OCI-LY1 (cell line): ENCODE measurements at regions not wholly inside any gene's neighbourhood (a gene's known extent, or its start where the extent isn't known, plus 50 kb on each side); places are given as distances from the start of the nearest gene placed in this dataset.

ENCODE experiments used
- H2AFZ ChIP-seq: fragments of 200-600 bp; sonication (generic), shearing (Covaris generic); 2 replicates; pipeline ENCODE4 v1.6.0; 2014; ENCODE audit warnings: antibody characterized with exemption, mild to moderate bottlenecking, low read length
- H3F3A ChIP-seq: fragments of 200-600 bp; sonication (generic), shearing (Covaris generic); 2 replicates; pipeline ENCODE4 v1.6.0; 2014; ENCODE audit warnings: mild to moderate bottlenecking, antibody characterized with exemption, low read length, moderate library complexity; ENCODE audit not compliant: insufficient read depth
- H3K27ac ChIP-seq: fragments of 200-600 bp; sonication (generic); 2 replicates; pipeline ENCODE4 v1.5.1; 2014; ENCODE audit warnings: low read length, mixed run types, mild to moderate bottlenecking, low read depth; ENCODE audit not compliant: poor library complexity, severe bottlenecking
- H3K27me3 ChIP-seq: fragments of 200-600 bp; sonication (generic); 2 replicates; pipeline ENCODE4 v1.6.0; 2014; ENCODE audit warnings: antibody characterized with exemption, mild to moderate bottlenecking, low read length, moderate library complexity; ENCODE audit not compliant: insufficient read depth
- H3K36me3 ChIP-seq: fragments of 200-600 bp; sonication (generic); 2 replicates; pipeline ENCODE4 v1.6.1; 2014; ENCODE audit warnings: mild to moderate bottlenecking, antibody characterized with exemption, low read length, moderate library complexity, mixed read lengths; ENCODE audit not compliant: insufficient read depth
- H3K4me1 ChIP-seq: fragments of 200-600 bp; sonication (generic); 2 replicates; pipeline ENCODE4 v1.5.1; 2014; ENCODE audit warnings: mild to moderate bottlenecking, low read length, moderate library complexity; ENCODE audit not compliant: insufficient read depth, severe bottlenecking
- H3K4me2 ChIP-seq: fragments of 200-600 bp; sonication (generic), shearing (Covaris generic); 2 replicates; pipeline ENCODE4 v1.6.1; 2014; ENCODE audit warnings: low read length
- H3K4me3 ChIP-seq: fragments of 200-600 bp; sonication (generic); 2 replicates; pipeline ENCODE4 v1.5.1; 2014; ENCODE audit warnings: low read length, low read depth, mild to moderate bottlenecking, mixed read lengths; ENCODE audit not compliant: poor library complexity, severe bottlenecking
- H3K79me2 ChIP-seq: fragments of 200-600 bp; shearing (Covaris generic); 2 replicates; pipeline ENCODE4 v1.6.1; 2016; ENCODE audit warnings: mixed run types, low read length, mixed read lengths; ENCODE audit not compliant: insufficient read depth
- H3K9ac ChIP-seq: fragments of 200-600 bp; sonication (generic), shearing (Covaris generic); 2 replicates; pipeline ENCODE4 v1.6.1; 2014; ENCODE audit warnings: mild to moderate bottlenecking, low read length, mixed read lengths
- H3K9me2 ChIP-seq: fragments of 200-600 bp; sonication (generic), shearing (Covaris generic); 2 replicates; pipeline ENCODE4 v1.6.1; 2014; ENCODE audit warnings: low read depth, mild to moderate bottlenecking, low read length, mixed read lengths
- H3K9me3 ChIP-seq: fragments of 200-600 bp; shearing (Covaris generic); 2 replicates; pipeline ENCODE4 v1.6.1; 2014; ENCODE audit warnings: low read length, mixed read lengths
- H4K20me1 ChIP-seq: fragments of 200-600 bp; sonication (generic), shearing (Covaris generic); 2 replicates; pipeline ENCODE4 v1.6.0; 2016; ENCODE audit warnings: mild to moderate bottlenecking, low read length; ENCODE audit not compliant: insufficient read depth
- EZH2 ChIP-seq: fragments of 200-600 bp; sonication (generic), shearing (Covaris generic); IDR thresholded peaks from 2 replicates; pipeline ENCODE4 v1.8.0; 2017; ENCODE audit warnings: borderline replicate concordance, mixed run types, mild to moderate bottlenecking, antibody characterized with exemption, low read length, moderate library complexity, mixed read lengths
- TF ChIP-seq, protein P1 (sequence below): fragments of 200-600 bp; sonication (generic), shearing (Covaris generic); IDR thresholded peaks from 2 replicates; pipeline ENCODE4 v1.5.1; 2017; ENCODE audit warnings: mild to moderate bottlenecking, antibody characterized with exemption, low read length, moderate library complexity, mixed read lengths

DNA sequence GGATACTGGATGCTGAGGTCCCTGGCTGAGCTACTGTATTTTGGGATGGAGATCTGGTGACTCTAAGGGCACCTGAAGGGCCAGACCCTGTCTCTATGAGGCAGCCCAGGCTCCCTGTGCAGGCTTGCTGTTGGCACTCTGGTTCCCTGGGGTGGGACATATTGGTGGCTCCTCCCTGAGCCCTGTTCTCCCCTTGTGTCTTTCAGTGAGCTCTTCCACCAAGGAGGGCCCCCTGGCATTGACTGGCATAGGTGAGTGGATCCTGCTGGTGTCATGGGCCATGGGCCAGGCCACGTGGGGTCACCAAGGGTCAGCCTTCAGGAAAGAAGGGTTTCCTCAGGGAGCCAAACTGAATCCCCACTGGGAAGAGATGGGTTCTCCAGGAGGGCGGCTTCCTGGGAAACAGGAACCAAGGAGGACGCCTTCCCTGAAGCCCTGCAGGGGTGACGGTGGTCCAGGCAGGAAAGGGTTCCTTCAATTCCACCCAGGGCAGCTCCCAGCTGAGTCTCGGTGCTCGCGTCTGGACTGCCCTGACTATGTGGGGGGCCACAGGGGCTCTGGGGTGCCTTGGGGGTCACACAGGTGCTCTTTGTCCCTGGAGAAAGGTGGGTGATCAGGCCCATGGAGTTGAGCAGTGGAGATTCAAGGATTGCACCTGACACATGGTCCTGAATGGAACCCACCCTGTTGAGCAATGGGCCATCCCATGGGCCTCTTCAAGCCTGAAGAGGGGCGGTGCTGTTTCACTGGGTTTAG is 220.4 kb downstream of the SNRPN start:
- no peaks in the 10 kb centered on the region for H3K9me2 ChIP-seq
- H4K20me1 ChIP-seq, result no peaks in the 10 kb centered on the region
- no peaks in the 10 kb centered on the region for H3K4me1 ChIP-seq
- H3K4me2 ChIP-seq, result no peak overlapping the region
- H2AFZ ChIP-seq, result no peak overlapping the region
- no peak overlapping the region for H3K27ac ChIP-seq
- H3K4me3 ChIP-seq, result no peak overlapping the region
- no peaks in the 10 kb centered on the region for H3K36me3 ChIP-seq
- no peaks in the 10 kb centered on the region for H3K27me3 ChIP-seq
- H3F3A ChIP-seq, result no peaks in the 10 kb centered on the region
- no peaks in the 10 kb centered on the region for H3K9me3 ChIP-seq
- no peak for TF ChIP-seq EZH2
- TF ChIP-seq, protein P1, sequence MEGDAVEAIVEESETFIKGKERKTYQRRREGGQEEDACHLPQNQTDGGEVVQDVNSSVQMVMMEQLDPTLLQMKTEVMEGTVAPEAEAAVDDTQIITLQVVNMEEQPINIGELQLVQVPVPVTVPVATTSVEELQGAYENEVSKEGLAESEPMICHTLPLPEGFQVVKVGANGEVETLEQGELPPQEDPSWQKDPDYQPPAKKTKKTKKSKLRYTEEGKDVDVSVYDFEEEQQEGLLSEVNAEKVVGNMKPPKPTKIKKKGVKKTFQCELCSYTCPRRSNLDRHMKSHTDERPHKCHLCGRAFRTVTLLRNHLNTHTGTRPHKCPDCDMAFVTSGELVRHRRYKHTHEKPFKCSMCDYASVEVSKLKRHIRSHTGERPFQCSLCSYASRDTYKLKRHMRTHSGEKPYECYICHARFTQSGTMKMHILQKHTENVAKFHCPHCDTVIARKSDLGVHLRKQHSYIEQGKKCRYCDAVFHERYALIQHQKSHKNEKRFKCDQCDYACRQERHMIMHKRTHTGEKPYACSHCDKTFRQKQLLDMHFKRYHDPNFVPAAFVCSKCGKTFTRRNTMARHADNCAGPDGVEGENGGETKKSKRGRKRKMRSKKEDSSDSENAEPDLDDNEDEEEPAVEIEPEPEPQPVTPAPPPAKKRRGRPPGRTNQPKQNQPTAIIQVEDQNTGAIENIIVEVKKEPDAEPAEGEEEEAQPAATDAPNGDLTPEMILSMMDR, result no peak
- H3K9ac ChIP-seq, result no peak overlapping the region
- no peaks in the 10 kb centered on the region for H3K79me2 ChIP-seq

DNA sequence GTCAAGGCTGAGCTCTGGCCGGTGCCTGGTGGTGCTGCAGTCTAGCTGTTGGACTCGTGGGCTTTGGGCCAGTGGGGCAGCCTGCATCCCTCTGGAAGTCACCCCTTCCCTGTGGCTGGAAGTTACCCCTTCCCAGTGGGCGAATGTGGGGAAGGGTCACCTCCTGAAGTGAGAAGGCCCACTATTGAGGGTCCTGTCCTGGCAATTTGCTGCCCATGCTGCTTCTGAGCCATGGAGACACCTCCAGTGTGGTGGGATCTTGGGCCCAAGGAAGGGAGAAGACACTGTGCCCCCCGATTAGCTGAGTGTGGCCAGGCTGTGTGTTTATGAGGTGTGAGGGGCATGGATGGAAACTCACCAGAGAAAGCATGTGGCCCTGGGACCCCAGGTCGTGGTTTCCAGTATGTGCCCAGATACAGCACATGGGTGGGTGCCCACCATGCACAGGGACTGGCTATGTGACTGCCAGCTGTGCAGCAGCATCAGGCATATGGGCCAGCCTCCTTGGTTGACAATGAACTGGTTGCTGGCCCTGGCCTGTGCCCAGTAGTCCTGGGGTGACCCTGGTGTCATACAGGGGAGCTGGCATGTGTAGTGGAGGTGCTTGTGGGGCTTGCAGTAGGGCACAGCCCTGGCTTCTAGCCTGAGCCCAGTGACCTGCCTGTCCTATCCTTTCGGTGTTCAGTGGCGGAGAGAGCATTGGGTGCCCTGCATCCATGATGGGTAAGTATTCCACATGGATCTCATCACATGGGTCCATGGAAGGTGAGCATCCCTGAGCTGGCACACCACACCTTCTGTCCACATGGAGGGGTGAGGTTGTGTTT is 221.2 kb downstream of the SNRPN start:
- H3K9ac ChIP-seq, result no peak overlapping the region
- H3K4me1 ChIP-seq, result no peaks in the 10 kb centered on the region
- TF ChIP-seq, protein P1, result no peak
- TF ChIP-seq EZH2, result no peak
- no peak overlapping the region for H3K4me2 ChIP-seq
- no peak overlapping the region for H3K4me3 ChIP-seq
- H3K27me3 ChIP-seq, result no peaks in the 10 kb centered on the region
- H3K9me3 ChIP-seq, result no peaks in the 10 kb centered on the region
- no peak overlapping the region for H2AFZ ChIP-seq
- no peaks in the 10 kb centered on the region for H4K20me1 ChIP-seq
- H3F3A ChIP-seq, result no peaks in the 10 kb centered on the region
- H3K36me3 ChIP-seq, result no peaks in the 10 kb centered on the region
- no peaks in the 10 kb centered on the region for H3K79me2 ChIP-seq
- no peak overlapping the region for H3K27ac ChIP-seq
- no peaks in the 10 kb centered on the region for H3K9me2 ChIP-seq

DNA sequence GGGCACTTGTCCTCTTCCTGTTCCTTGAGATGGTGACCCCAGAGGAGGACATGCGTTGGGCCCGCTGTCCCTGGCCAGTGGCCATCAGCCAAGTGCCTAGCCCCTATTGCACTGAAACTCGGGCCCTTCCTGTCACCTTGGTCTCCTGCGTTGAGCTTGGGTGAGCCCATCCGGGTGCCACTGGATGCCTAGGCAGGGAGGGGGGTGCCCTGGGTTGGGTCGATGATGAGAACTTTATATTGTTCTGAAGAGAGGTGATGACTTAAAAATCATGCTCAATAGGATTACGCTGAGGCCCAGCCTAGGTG is 221.8 kb downstream of the SNRPN start:
- no peaks in the 10 kb centered on the region for H3K9me3 ChIP-seq
- H3K27ac ChIP-seq, result no peak overlapping the region
- H3K4me2 ChIP-seq, result no peak overlapping the region
- no peaks in the 10 kb centered on the region for H3K27me3 ChIP-seq
- no peaks in the 10 kb centered on the region for H3K4me1 ChIP-seq
- no peaks in the 10 kb centered on the region for H3K9me2 ChIP-seq
- no peak overlapping the region for H2AFZ ChIP-seq
- no peaks in the 10 kb centered on the region for H3K36me3 ChIP-seq
- no peak overlapping the region for H3K9ac ChIP-seq
- H3K79me2 ChIP-seq, result no peaks in the 10 kb centered on the region
- TF ChIP-seq, protein P1, result no peak
- no peak for TF ChIP-seq EZH2
- H3K4me3 ChIP-seq, result no peak overlapping the region
- no peaks in the 10 kb centered on the region for H3F3A ChIP-seq
- no peaks in the 10 kb centered on the region for H4K20me1 ChIP-seq
